LHCN-M2 (cell line): ENCODE measurements at regions not wholly inside any gene's neighbourhood (a gene's known extent, or its start where the extent isn't known, plus 50 kb on each side); places are given as distances from the start of the nearest gene placed in this dataset.
"Not testable (repeated sequence)": the region's sequence is repeated elsewhere in the genome, so short reads cannot be mapped to it uniquely, and the experiment has no call there.

Experiments
- DNase-seq: peaks from one replicate; pipeline ENCODE4 v3.0.0-alpha.2; 2012; ENCODE audit warnings: low read depth

- no peak for DNase-seq
These were observed 534.2 kb downstream of the NSUN3 start for GRCh38 chr3:94596887-94597566.

- no peak for DNase-seq
These were observed 544.9 kb downstream of the NSUN3 start for GRCh38 chr3:94607778-94608177.

GRCh38 chr3:94609908-94610307 lies 547.0 kb downstream of the NSUN3 start:
- no peak for DNase-seq

- DNase-seq: no peak
These were observed 548.7 kb downstream of the NSUN3 start for GRCh38 chr3:94611596-94611995.

DNA sequence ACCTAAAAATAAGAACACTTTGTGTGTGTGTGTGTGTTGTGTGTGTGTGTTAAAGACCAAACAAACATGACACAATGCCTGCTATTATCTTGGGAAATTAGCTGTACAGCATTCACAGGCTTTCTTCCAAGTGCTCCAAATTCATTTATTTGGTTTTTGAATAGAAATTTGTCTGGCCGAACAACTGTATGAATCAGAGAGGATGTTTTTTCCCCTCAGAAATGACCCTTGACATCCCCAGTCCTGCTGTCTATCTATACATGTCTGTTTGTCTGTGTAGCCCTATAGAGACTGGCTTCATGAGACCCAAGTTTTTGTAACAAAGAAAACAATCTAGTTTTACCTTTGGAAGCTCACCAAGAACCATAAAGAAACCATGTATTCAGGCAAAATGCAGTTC lies 549.8 kb downstream of the NSUN3 start:
- DNase-seq: no peak

DNA sequence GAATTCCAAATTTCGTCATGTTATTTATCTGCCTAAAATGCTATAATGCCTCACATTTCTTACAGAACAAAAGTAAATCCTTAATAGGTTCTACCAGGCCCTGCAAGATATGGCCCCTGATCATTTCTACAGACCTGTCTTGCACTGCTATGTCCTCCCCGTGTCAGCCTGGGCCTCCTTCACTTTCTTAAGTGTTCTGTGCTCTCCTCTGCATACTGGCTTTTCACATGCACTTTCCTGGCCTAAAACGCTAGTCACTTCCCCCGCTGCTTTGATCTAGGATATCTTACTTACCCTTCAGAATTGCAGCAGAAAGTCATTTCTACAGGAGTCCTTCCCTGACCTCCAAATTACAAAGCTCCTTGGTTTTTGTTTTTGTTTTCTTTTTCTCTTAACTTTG lies 551.3 kb downstream of the NSUN3 start:
- no peak for DNase-seq

GRCh38 chr3:94615275-94616065 lies 552.6 kb downstream of the NSUN3 start:
- DNase-seq: no peak

DNA sequence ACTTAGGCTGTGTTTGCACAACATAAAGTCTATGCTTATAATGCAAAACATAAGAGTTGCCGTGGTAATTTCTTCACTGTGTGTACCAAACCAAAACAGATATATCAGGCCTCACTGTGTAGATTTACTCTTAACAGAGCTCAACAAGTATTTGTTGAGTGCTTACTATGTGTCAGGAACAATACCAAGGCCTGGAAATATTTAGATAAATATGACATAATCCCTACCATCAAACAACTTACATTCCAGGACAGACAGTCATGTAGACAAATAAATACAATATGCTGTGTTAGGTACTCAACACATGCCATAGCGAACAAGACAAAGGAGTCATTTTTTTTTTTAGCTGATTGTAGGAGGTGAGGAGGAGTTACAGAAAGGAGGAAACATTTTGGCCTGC lies 554.0 kb downstream of the NSUN3 start:
- DNase-seq: no peak

- DNase-seq: no peak
These were observed 554.5 kb downstream of the NSUN3 start for GRCh38 chr3:94617312-94617711.

GRCh38 chr3:94619643-94620042 lies 556.8 kb downstream of the NSUN3 start:
- no peak for DNase-seq

GRCh38 chr3:94626573-94626972 lies 563.7 kb downstream of the NSUN3 start:
- DNase-seq: no peak

DNA sequence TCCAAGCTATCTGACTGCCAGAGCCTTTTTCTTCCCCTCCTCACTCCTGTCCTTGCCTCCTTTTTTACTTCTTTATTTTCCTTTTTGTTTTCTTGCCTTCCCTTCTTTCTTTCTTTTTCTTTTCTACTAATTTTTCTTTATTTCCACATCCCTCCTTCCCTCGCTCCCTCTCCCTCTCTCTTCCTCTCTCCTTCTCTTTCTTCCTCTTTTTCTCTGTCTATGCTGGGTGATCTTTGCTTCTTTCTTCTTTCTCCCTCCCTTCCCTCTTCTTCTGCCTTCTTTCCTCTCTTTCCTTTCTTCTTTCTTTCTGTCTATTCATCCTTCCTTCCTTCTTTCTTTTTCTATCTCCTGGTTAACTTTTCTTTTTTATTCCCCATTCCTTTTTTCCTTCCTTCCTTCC lies 564.8 kb downstream of the NSUN3 start:
- no peak for DNase-seq

GRCh38 chr3:94643400-94643799 lies 580.5 kb downstream of the NSUN3 start:
- DNase-seq: no peak

DNA sequence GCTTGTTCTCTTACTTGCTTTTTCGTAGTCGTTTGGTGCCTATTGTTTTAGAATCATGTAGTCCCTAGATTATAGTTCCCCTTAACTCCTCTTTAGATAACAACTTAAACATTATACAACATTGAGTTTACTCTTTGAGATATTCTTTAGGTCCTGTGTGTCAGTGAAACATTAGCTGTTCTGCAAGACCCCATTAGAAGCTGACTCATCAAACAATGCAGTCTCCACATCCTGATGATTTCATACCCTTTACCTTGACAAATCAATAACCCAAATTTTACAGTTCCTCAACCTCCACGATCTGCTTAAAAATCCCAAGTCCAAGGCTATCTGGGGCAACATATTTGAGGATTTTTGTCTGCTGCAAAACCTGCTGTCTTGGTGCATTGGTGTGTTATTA lies 582.9 kb downstream of the NSUN3 start:
- no peak for DNase-seq

- no peak for DNase-seq
These were observed 584.3 kb downstream of the NSUN3 start for GRCh38 chr3:94647131-94647530.

GRCh38 chr3:94648270-94649180 lies 585.7 kb downstream of the NSUN3 start:
- not testable (repeated sequence) for DNase-seq

- no peak for DNase-seq
These were observed 591.2 kb downstream of the NSUN3 start for GRCh38 chr3:94654096-94654495.

DNA sequence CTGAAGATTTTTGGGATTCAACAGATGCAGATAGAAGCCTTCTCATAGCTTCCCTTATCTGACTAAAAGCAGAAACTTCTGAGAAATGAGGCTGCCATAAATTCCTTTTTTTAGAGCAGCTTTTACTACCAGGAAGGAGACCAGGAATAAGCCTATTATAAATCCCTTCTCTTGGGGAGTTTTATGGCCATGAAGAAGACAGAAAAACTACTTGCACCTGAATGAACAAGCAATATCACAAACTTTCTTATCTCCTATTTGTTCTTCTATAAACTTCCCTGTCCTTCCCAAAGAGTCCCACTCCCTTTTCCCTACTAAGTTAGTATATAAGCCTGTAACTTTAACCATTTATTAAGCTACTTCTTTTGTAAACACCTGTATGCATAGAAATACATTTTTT lies 603.1 kb downstream of the NSUN3 start:
- DNase-seq: no peak

DNA sequence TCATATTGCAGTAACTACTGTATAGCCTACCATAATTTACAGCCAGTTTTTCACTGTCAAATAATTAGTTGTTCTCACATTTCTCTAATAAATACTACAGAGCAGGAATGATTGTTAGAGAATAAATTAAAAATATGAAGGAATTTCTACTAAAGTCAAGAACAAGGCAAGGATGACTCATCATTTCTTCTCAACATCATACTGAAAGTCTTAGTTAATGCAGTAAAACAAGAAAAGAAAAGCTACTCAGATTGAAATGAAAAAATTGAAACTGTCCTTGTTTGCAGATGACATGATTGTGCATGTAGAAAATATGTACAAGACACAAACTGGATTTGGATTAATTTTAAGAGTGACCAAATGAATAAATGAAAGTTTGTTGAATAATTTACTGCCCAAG lies 608.2 kb downstream of the NSUN3 start:
- no peak for DNase-seq

- no peak for DNase-seq
These were observed 611.0 kb downstream of the NSUN3 start for GRCh38 chr3:94673876-94674275.

GRCh38 chr3:94686208-94686607 lies 623.3 kb downstream of the NSUN3 start:
- DNase-seq: no peak

DNA sequence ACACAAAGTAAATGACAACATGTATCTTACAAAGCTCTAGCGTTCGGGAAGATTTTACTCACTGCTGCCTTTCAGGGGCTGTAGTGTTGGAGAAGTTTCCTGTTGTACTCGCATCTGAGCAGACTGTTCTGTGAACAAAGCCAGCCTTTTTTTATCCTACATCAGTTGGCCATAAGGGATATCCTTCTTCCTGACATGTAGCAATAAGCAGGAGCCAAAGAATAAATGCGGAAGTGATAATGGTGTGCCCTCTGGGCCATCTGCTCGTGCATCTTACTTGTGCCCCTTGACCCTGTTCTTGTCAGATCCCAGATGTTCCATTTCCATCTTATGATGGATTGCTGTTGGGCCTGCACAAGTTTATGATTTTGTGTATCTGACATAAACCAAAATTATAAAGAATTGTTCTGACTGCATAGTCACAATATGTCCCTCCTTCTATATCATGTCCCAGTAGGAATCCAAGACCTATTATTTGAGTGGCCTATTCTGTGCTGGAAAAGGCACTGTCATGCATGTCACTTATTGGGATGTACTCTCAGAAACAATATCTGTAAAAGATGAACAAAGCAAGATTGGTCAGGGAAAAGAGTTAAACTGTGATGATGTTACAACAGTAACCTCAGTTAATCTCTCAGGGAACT lies 631.3 kb downstream of the NSUN3 start:
- DNase-seq: no peak
